HepG2 (cell line): ENCODE measurements at regions not wholly inside any gene's neighbourhood (a gene's known extent, or its start where the extent isn't known, plus 50 kb on each side); places are given as distances from the start of the nearest gene placed in this dataset.

ENCODE experiments used
- ATAC-seq: fragments of 200-7000 bp; cut with Tn5 transposase; 3 replicates; pipeline ENCODE4 v1.9.1; 2020; ENCODE audit warnings: mild to moderate bottlenecking, moderate library complexity
- BruUV-seq: library from RNA; stranded (reverse); fragments of 400-500 nt; replicated peaks from 2 replicates; lab custom pipeline; 2021; lab: Mats Ljungman, UMichigan
- CTCF ChIA-PET: fragments of 300-600 bp; formaldehyde crosslinking; extraction: SDS; loops from one replicate; lab custom pipeline; 2021; ENCODE audit warnings: low total read pairs, inconsistent platforms, low intra/inter-chr PET ratio; lab: Yijun Ruan, JAX
- POLR2A ChIA-PET: fragments of 350-600 bp; sonication (Branson Sonifier 250); formaldehyde crosslinking; loops from one replicate; lab custom pipeline; 2020; ENCODE audit warnings: antibody characterized with exemption, inconsistent platforms; lab: Yijun Ruan, JAX
- DNase-seq: peaks from one replicate; pipeline ENCODE4 v3.0.0-alpha.2; 2015; ENCODE audit warnings: low spot score
- FAIRE-seq: peaks from 3 replicates; lab custom pipeline; 2011; peaks lifted over from hg19 to GRCh38; lab: Jason Lieb, UNC
- H2AFZ ChIP-seq: one replicate; pipeline ENCODE4 v1.6.1; 2011; ENCODE audit warnings: low read length, inconsistent platforms
- H3K27ac ChIP-seq: fragments of 300-600 bp; 3 replicates; pipeline ENCODE4 v1.8.0; 2011; ENCODE audit warnings: mixed run types, mild to moderate bottlenecking, mixed read lengths, low read length, inconsistent platforms; ENCODE audit not compliant: insufficient read depth; ENCODE audit errors: extremely low read length
- H3K27me3 ChIP-seq, 2 experiments: fragments of 200-600 bp in 1 of 2; 2 replicates in 1 of 2; 3 replicates in 1 of 2; pipeline versions ENCODE4 v1.6.0 to v1.8.0; 2011; ENCODE audit warnings: low read length in 2 of 2, mild to moderate bottlenecking in 2 of 2, moderate library complexity in 2 of 2, inconsistent platforms in 1 of 2; ENCODE audit not compliant: insufficient read depth in 2 of 2, control insufficient read depth in 1 of 2
- H3K36me3 ChIP-seq, 2 experiments: fragments of 200-600 bp in 1 of 2; replicated peaks in 1 of 2; 2 replicates in 1 of 2; 3 replicates in 1 of 2; pipeline versions ENCODE4 v1.5.1 to v1.8.0; 2011; ENCODE audit warnings: low read length in 2 of 2, inconsistent platforms in 1 of 2; ENCODE audit not compliant: insufficient read depth in 2 of 2, control insufficient read depth in 1 of 2
- H3K4me1 ChIP-seq: 2 replicates; pipeline ENCODE4 v1.5.1; 2012; ENCODE audit warnings: low read length, inconsistent platforms; ENCODE audit not compliant: insufficient read depth
- H3K4me2 ChIP-seq: 2 replicates; pipeline ENCODE4 v1.6.0; 2011; ENCODE audit warnings: low read depth, low read length, inconsistent platforms
- H3K4me3 ChIP-seq, 3 experiments: fragments of 200-600 bp in 1 of 3; sonication (generic), shearing (Covaris generic) in 1 of 3; replicated peaks in 1 of 3; 2 replicates each; pipeline ENCODE4 v1.5.1; 2011 to 2016; ENCODE audit warnings: low read length in 3 of 3, inconsistent platforms in 2 of 3, low read depth in 2 of 3, mild to moderate bottlenecking in 2 of 3, control low read depth in 1 of 3, mixed read lengths in 1 of 3; ENCODE audit not compliant: insufficient read depth in 1 of 3
- H3K79me2 ChIP-seq: one replicate; pipeline ENCODE4 v1.6.1; 2011; ENCODE audit warnings: low read length, inconsistent platforms; ENCODE audit not compliant: insufficient read depth
- H3K9ac ChIP-seq: 2 replicates; pipeline ENCODE4 v1.6.0; 2011; ENCODE audit warnings: mild to moderate bottlenecking, low read depth, low read length, inconsistent platforms; ENCODE audit not compliant: insufficient read depth
- H3K9me3 ChIP-seq: 2 replicates; pipeline ENCODE4 v1.5.1; 2012; ENCODE audit warnings: mild to moderate bottlenecking, low read length
- H4K20me1 ChIP-seq: 2 replicates; pipeline ENCODE4 v1.6.0; 2011; ENCODE audit warnings: inconsistent platforms, mild to moderate bottlenecking, low read length, moderate library complexity; ENCODE audit not compliant: insufficient read depth
- DNMT1 ChIP-seq: sonication (generic); formaldehyde crosslinking; IDR thresholded peaks from 2 replicates; pipeline ENCODE4 v1.5.1; 2020; ENCODE audit warnings: mild to moderate bottlenecking, missing genetic modification reagents
- GATA4 ChIP-seq: sonication (generic); IDR thresholded peaks from 2 replicates; pipeline ENCODE4 v1.6.1; 2016; ENCODE audit warnings: antibody characterized with exemption, low read depth, borderline replicate concordance
- ZBTB46 ChIP-seq: sonication (generic); formaldehyde crosslinking; IDR thresholded peaks from 2 replicates; pipeline ENCODE4 v1.4.0; 2020; ENCODE audit warnings: mild to moderate bottlenecking, missing genetic modification reagents, borderline replicate concordance
- ZNF160 ChIP-seq: sonication (generic); formaldehyde crosslinking; IDR thresholded peaks from 2 replicates; pipeline ENCODE4 v1.8.0; 2022; ENCODE audit warnings: mild to moderate bottlenecking, inconsistent platforms, missing genetic modification reagents
- ZNF574 ChIP-seq: sonication (generic); formaldehyde crosslinking; IDR thresholded peaks from 2 replicates; pipeline ENCODE4 v1.4.0; 2020; ENCODE audit warnings: missing genetic modification reagents
- ZNF7 ChIP-seq: IDR thresholded peaks from 2 replicates; pipeline ENCODE4 v1.6.1; 2016; ENCODE audit warnings: missing biosample characterization, missing genetic modification reagents
- ZNF780A ChIP-seq: sonication (generic); formaldehyde crosslinking; IDR thresholded peaks from 2 replicates; pipeline ENCODE4 v1.8.0; 2022; ENCODE audit warnings: mild to moderate bottlenecking, missing genetic modification reagents, moderate library complexity
- WGBS: methylation state at CpG from one replicate; pipeline ENCODE4 v1.1.6; 2017; ENCODE audit warnings: low lambda C conversion rate; 5-methylcytosine and 5-hydroxymethylcytosine counted together
- in situ Hi-C: cut with HindIII; loops from 2 replicates; pipeline ENCODE4 v1.10.0; 2017; ENCODE audit warnings: low pct_unique_long_range_greater_than_20kb; ENCODE audit not compliant: extremely low pct_ligation_motif_present
- intact Hi-C: fragments of 100-400 bp; cut with micrococcal nuclease; formaldehyde crosslinking; loops from one replicate; pipeline ENCODE4 v1.10.0; 2022; ENCODE audit not compliant: unreplicated experiment

GRCh38 chr6:90413396-90413795, 116.8 kb upstream of the BACH2 start:
- Histone ChIP-seq H3K9me3 (no peaks in the 10 kb centered on the region), H3K9ac (no peak overlapping the region), H3K79me2 (no peaks in the 10 kb centered on the region), H3K4me3 (no peak overlapping the region), H4K20me1 (no peaks in the 10 kb centered on the region), H3K27ac (no peak overlapping the region), H3K4me2 (no peak overlapping the region), H2AFZ (no peak overlapping the region), H3K27me3 (peaks cover 0 to 5% of the 10 kb centered on the region in 2 experiments; a peak in 1 of 5 replicates), H3K4me1 (no peaks in the 10 kb centered on the region), H3K36me3 (no peaks in the 10 kb centered on the region)
- CTCF ChIA-PET = no interaction called here
- in situ Hi-C loops (no loop called here), intact Hi-C loops (no loop called here)
- ATAC-seq (no peak), FAIRE-seq (no peak), DNase-seq (no peak)
- POLR2A ChIA-PET = no interaction called here
- 40% methylated on average over 9 of the region's 14 CpGs for WGBS
- BruUV-seq = no TSS peak
- no peak for TF ChIP-seq ZNF160
- TF ChIP-seq GATA4 = no peak

- DNase-seq (no peak), ATAC-seq (no peak), FAIRE-seq (no peak)
- Histone ChIP-seq H3K4me1 (no peaks in the 10 kb centered on the region), H2AFZ (no peak overlapping the region), H3K9ac (no peak overlapping the region), H4K20me1 (no peaks in the 10 kb centered on the region), H3K36me3 (no peaks in the 10 kb centered on the region), H3K4me2 (no peak overlapping the region), H3K27ac (no peak overlapping the region), H3K27me3 (peaks cover 0 to 5% of the 10 kb centered on the region in 2 experiments; a peak in 1 of 5 replicates), H3K4me3 (no peak overlapping the region), H3K79me2 (no peaks in the 10 kb centered on the region), H3K9me3 (no peaks in the 10 kb centered on the region)
- no peak for TF ChIP-seq ZBTB46 (CRISPR knock-in tag)
- no peak for TF ChIP-seq ZNF7 (CRISPR knock-in tag)
- no peak for TF ChIP-seq ZNF780A (CRISPR knock-in tag)
- TF ChIP-seq ZNF574 = no peak
- TF ChIP-seq DNMT1 (CRISPR knock-in tag) = no peak
- ChIA-PET POLR2A (no interaction called here), CTCF (no interaction called here)
- intact Hi-C loops (no loop called here), in situ Hi-C loops (no loop called here)
- WGBS = 10% methylated on average over 3 of the region's 3 CpGs
- BruUV-seq = no TSS peak
Observed at GRCh38 chr6:90412538-90413369, 116.1 kb upstream of the BACH2 start.
